Activated naive CD8-positive, alpha-beta T cell (primary cell): ENCODE measurements at regions not wholly inside any gene's neighbourhood (a gene's known extent, or its start where the extent isn't known, plus 50 kb on each side); places are given as distances from the start of the nearest gene placed in this dataset.
"Not testable (repeated sequence)": the region's sequence is repeated elsewhere in the genome, so short reads cannot be mapped to it uniquely, and the experiment has no call there.

ENCODE experiments used
- H3K27ac Mint-ChIP-seq: one replicate; pipeline ENCODE4 v1.8.0; 2021; ENCODE audit warnings: mixed read lengths
- H3K27me3 Mint-ChIP-seq: one replicate; pipeline ENCODE4 v1.8.0; 2021; ENCODE audit warnings: mixed read lengths
- H3K36me3 Mint-ChIP-seq: one replicate; pipeline ENCODE4 v1.8.0; 2021; ENCODE audit warnings: mixed read lengths
- H3K4me1 Mint-ChIP-seq: one replicate; pipeline ENCODE4 v1.8.0; 2021; ENCODE audit warnings: low read depth, mixed read lengths
- H3K4me3 Mint-ChIP-seq: one replicate; pipeline ENCODE4 v1.8.0; 2021; ENCODE audit warnings: mild to moderate bottlenecking, mixed read lengths
- H3K9me3 Mint-ChIP-seq: one replicate; pipeline ENCODE4 v1.8.0; 2021; ENCODE audit warnings: low read depth, mixed read lengths

GRCh38 chr2:60351321-60351720, 202.1 kb downstream of the BCL11A start:
- Mint-ChIP-seq H3K4me1 (peaks cover 6% of the 10 kb centered on the region), H3K9me3 (no peaks in the 10 kb centered on the region), H3K27ac (no peak overlapping the region), H3K27me3 (no peaks in the 10 kb centered on the region), H3K36me3 (no peaks in the 10 kb centered on the region), H3K4me3 (no peak overlapping the region)

- H3K9me3 Mint-ChIP-seq, result no peaks in the 10 kb centered on the region
- peaks cover under 1% of the 10 kb centered on the region for H3K4me1 Mint-ChIP-seq
- H3K4me3 Mint-ChIP-seq, result no peak overlapping the region
- H3K36me3 Mint-ChIP-seq, result no peaks in the 10 kb centered on the region
- H3K27ac Mint-ChIP-seq, result no peak overlapping the region
- no peaks in the 10 kb centered on the region for H3K27me3 Mint-ChIP-seq
Measured at GRCh38 chr2:60350791-60351190, 202.7 kb downstream of the BCL11A start.

- Mint-ChIP-seq H3K4me3 (no peak overlapping the region), H3K4me1 (no peaks in the 10 kb centered on the region), H3K36me3 (no peaks in the 10 kb centered on the region), H3K27ac (no peak overlapping the region), H3K27me3 (peaks cover 1% of the 10 kb centered on the region), H3K9me3 (no peaks in the 10 kb centered on the region)
Measured at GRCh38 chr2:60347781-60348180, 205.7 kb downstream of the BCL11A start.

- H3K4me1 Mint-ChIP-seq, H3K36me3 Mint-ChIP-seq, H3K9me3 Mint-ChIP-seq, H3K4me3 Mint-ChIP-seq, H3K27ac Mint-ChIP-seq, H3K27me3 Mint-ChIP-seq: not testable (repeated sequence)
Measured at GRCh38 chr2:60342491-60342890, 211.0 kb downstream of the BCL11A start.

GRCh38 chr2:60341151-60341550, 212.3 kb downstream of the BCL11A start:
- Mint-ChIP-seq H3K27me3 (peaks cover 1% of the 10 kb centered on the region), H3K27ac (no peak overlapping the region), H3K36me3 (no peaks in the 10 kb centered on the region), H3K9me3 (no peaks in the 10 kb centered on the region), H3K4me1 (no peaks in the 10 kb centered on the region), H3K4me3 (no peak overlapping the region)

- no peaks in the 10 kb centered on the region for H3K36me3 Mint-ChIP-seq
- H3K27me3 Mint-ChIP-seq, result peaks cover 1% of the 10 kb centered on the region
- no peaks in the 10 kb centered on the region for H3K4me1 Mint-ChIP-seq
- H3K9me3 Mint-ChIP-seq, result no peaks in the 10 kb centered on the region
- no peak overlapping the region for H3K27ac Mint-ChIP-seq
- no peak overlapping the region for H3K4me3 Mint-ChIP-seq
Measured at GRCh38 chr2:60339286-60339685, 214.2 kb downstream of the BCL11A start.

- Mint-ChIP-seq H3K9me3 (no peaks in the 10 kb centered on the region), H3K4me1 (no peaks in the 10 kb centered on the region), H3K27me3 (no peaks in the 10 kb centered on the region), H3K4me3 (no peak overlapping the region), H3K27ac (no peak overlapping the region), H3K36me3 (no peaks in the 10 kb centered on the region)
Measured at GRCh38 chr2:60337142-60337497, 216.3 kb downstream of the BCL11A start.

- Mint-ChIP-seq H3K27ac (no peak overlapping the region), H3K27me3 (no peaks in the 10 kb centered on the region), H3K36me3 (no peaks in the 10 kb centered on the region), H3K9me3 (no peaks in the 10 kb centered on the region), H3K4me3 (no peak overlapping the region), H3K4me1 (no peaks in the 10 kb centered on the region)
Measured at GRCh38 chr2:60336442-60337141, 216.9 kb downstream of the BCL11A start.

GRCh38 chr2:60335533-60336237, 217.8 kb downstream of the BCL11A start:
- Mint-ChIP-seq H3K4me1 (no peaks in the 10 kb centered on the region), H3K9me3 (no peaks in the 10 kb centered on the region), H3K36me3 (no peaks in the 10 kb centered on the region), H3K27me3 (no peaks in the 10 kb centered on the region), H3K4me3 (no peak overlapping the region), H3K27ac (no peak overlapping the region)

GRCh38 chr2:60334610-60335009, 218.8 kb downstream of the BCL11A start:
- H3K4me1 Mint-ChIP-seq, result no peaks in the 10 kb centered on the region
- H3K4me3 Mint-ChIP-seq, result no peak overlapping the region
- H3K9me3 Mint-ChIP-seq, result no peaks in the 10 kb centered on the region
- no peaks in the 10 kb centered on the region for H3K36me3 Mint-ChIP-seq
- H3K27me3 Mint-ChIP-seq, result no peaks in the 10 kb centered on the region
- H3K27ac Mint-ChIP-seq, result no peak overlapping the region

GRCh38 chr2:60333264-60333663, 220.2 kb downstream of the BCL11A start:
- Mint-ChIP-seq H3K27ac (no peak overlapping the region), H3K4me1 (no peaks in the 10 kb centered on the region), H3K9me3 (no peaks in the 10 kb centered on the region), H3K27me3 (peaks cover 4% of the 10 kb centered on the region), H3K36me3 (no peaks in the 10 kb centered on the region), H3K4me3 (no peak overlapping the region)

- Mint-ChIP-seq H3K36me3 (peaks cover 2% of the 10 kb centered on the region), H3K4me3 (no peak overlapping the region)
Measured at GRCh38 chr2:60331115-60331809, 222.2 kb downstream of the BCL11A start.

GRCh38 chr2:60329225-60329624, 224.2 kb downstream of the BCL11A start:
- peaks cover 10% of the 10 kb centered on the region for H3K9me3 Mint-ChIP-seq
- peaks cover 3% of the 10 kb centered on the region for H3K36me3 Mint-ChIP-seq
- H3K27ac Mint-ChIP-seq, result no peak overlapping the region
- no peaks in the 10 kb centered on the region for H3K4me1 Mint-ChIP-seq
- peaks cover 5% of the 10 kb centered on the region for H3K27me3 Mint-ChIP-seq
- no peak overlapping the region for H3K4me3 Mint-ChIP-seq

More at GRCh38 chr2:60331115-60331809, 222.2 kb downstream of the BCL11A start:
- H3K27me3 Mint-ChIP-seq, result peaks cover 5% of the 10 kb centered on the region
- no peak overlapping the region for H3K27ac Mint-ChIP-seq
- H3K4me1 Mint-ChIP-seq, result no peaks in the 10 kb centered on the region
- H3K9me3 Mint-ChIP-seq, result peaks cover 2% of the 10 kb centered on the region

- Mint-ChIP-seq H3K4me1 (no peaks in the 10 kb centered on the region), H3K4me3 (no peak overlapping the region), H3K27ac (no peak overlapping the region), H3K27me3 (peaks cover 5% of the 10 kb centered on the region), H3K36me3 (peaks cover 3% of the 10 kb centered on the region), H3K9me3 (peaks cover 10% of the 10 kb centered on the region)
Measured at GRCh38 chr2:60324536-60324935, 228.9 kb downstream of the BCL11A start.

- no peaks in the 10 kb centered on the region for H3K4me1 Mint-ChIP-seq
- H3K27ac Mint-ChIP-seq, result no peak overlapping the region
- peaks cover 10% of the 10 kb centered on the region for H3K9me3 Mint-ChIP-seq
Measured at GRCh38 chr2:60321816-60322215, 231.6 kb downstream of the BCL11A start.

More at GRCh38 chr2:60321816-60322215, 231.6 kb downstream of the BCL11A start:
- no peak overlapping the region for H3K4me3 Mint-ChIP-seq
- peaks cover 2% of the 10 kb centered on the region for H3K27me3 Mint-ChIP-seq
- H3K36me3 Mint-ChIP-seq, result peaks cover 3% of the 10 kb centered on the region
